Adrenal gland (tissue), 9 donors: ENCODE measurements at regions not wholly inside any gene's neighbourhood (a gene's known extent, or its start where the extent isn't known, plus 50 kb on each side); places are given as distances from the start of the nearest gene placed in this dataset.

Source experiments
- DNase-seq, 7 donors: peaks; one replicate each; pipeline ENCODE4 v3.0.0-alpha.2; 2019 to 2020
- H3K27ac ChIP-seq, 5 donors: fragments of 200-600 bp; sonication (generic) in 4 of 5; 1 replicate in 3 of 5; 2 replicates in 2 of 5; pipeline versions ENCODE4 v1.5.1 to v1.8.0; 2016 to 2020; ENCODE audit warnings: mild to moderate bottlenecking in 1 of 5
- H3K27me3 ChIP-seq: fragments of 200-600 bp; 2 replicates; pipeline ENCODE4 v1.8.0; 2021
- H3K36me3 ChIP-seq, 2 donors: fragments of 200-600 bp; replicated peaks in 1 of 2; 1 replicate in 1 of 2; 2 replicates in 1 of 2; pipeline versions ENCODE4 v1.5.1 to v1.8.0; 2018 to 2022
- H3K4me1 ChIP-seq, 2 donors: fragments of 200-600 bp; replicated peaks in 1 of 2; 1 replicate in 1 of 2; 2 replicates in 1 of 2; pipeline versions ENCODE4 v1.5.1 to v1.8.0; 2018 to 2021
- H3K4me3 ChIP-seq, 4 donors: fragments of 200-600 bp; sonication (generic) in 3 of 4; one replicate each; pipeline ENCODE4 v1.5.1; 2016 to 2018
- H3K9me3 ChIP-seq, 3 donors: fragments of 200-600 bp; sonication (generic) in 1 of 3; replicated peaks in 1 of 3; 1 replicate in 2 of 3; 2 replicates in 1 of 3; pipeline versions ENCODE4 v1.5.1 to v1.8.0; 2016 to 2021
- CTCF ChIP-seq, 6 experiments: fragments of 450-650 bp in 4 of 6; fragments of 200-600 bp in 2 of 6; sonication (generic) in 1 of 6; IDR thresholded peaks; 1 replicate in 5 of 6; 2 replicates in 1 of 6; pipeline versions ENCODE4 v1.5.1 to v1.8.0; 2016 to 2021; ENCODE audit warnings: antibody characterized with exemption in 6 of 6, mild to moderate bottlenecking in 2 of 6, moderate library complexity in 1 of 6
- POLR2A ChIP-seq, 2 donors: fragments of 450-650 bp; IDR thresholded peaks; one replicate each; pipeline ENCODE4 v1.6.1; 2017; ENCODE audit warnings: antibody characterized with exemption in 2 of 2, mild to moderate bottlenecking in 2 of 2, moderate library complexity in 1 of 2
- WGBS, 4 donors: extraction: QIAGEN DNeasy Blood & Tissue Kit in 2 of 4; methylation state at CpG; one replicate each; pipeline versions ENCODE4 v1.1.5 to v1.1.7; 2013 to 2017; 5-methylcytosine and 5-hydroxymethylcytosine counted together
- intact Hi-C, 2 donors: fragments of 100-400 bp; cut with DNase I; formaldehyde crosslinking; loops; one replicate each; pipeline versions ENCODE4 v1.14.1 to v1.15.0; 2022 to 2023
- donor health status: healthy with polysubstance abuse.
- donor health status: Bipolar disorder and iron deficiency.
- donor health status: DM: yes; HTN: yes; CAD: no.
- donor health status: DM: no; HTN: no; CAD: no.
- donor health status: DM: no; HTN: no; CAD: no.

- intact Hi-C loops = no loop called here
- Histone ChIP-seq H3K27ac (no peak overlapping the region), H3K4me3 (no peak overlapping the region), H3K4me1 (no peaks in the 10 kb centered on the region), H3K27me3 (no peaks in the 10 kb centered on the region), H3K36me3 (no peaks in the 10 kb centered on the region), H3K9me3 (peaks cover 0 to 6% (median 0%) of the 10 kb centered on the region in 3 donors)
- no peak for DNase-seq
- WGBS, 4 donors = 44 to 56% (median 53%) methylated on average over 3 of the region's 3 CpGs
- TF ChIP-seq POLR2A (IDR thresholded peaks at IDR 0.05) (no peak), CTCF (IDR thresholded peaks at IDR 0.05) (no peak)
These were observed 367.5 kb downstream of the CCSER2 start for GRCh38 chr10:84695902-84696301.

GRCh38 chr10:84696610-84697009 is 368.2 kb downstream of the CCSER2 start:
- Histone ChIP-seq H3K4me1 (no peaks in the 10 kb centered on the region), H3K9me3 (peaks cover 0 to 6% (median 0%) of the 10 kb centered on the region in 3 donors), H3K36me3 (no peaks in the 10 kb centered on the region), H3K4me3 (no peak overlapping the region), H3K27ac (no peak overlapping the region), H3K27me3 (no peaks in the 10 kb centered on the region)
- WGBS, 4 donors = 70 to 92% (median 79%) methylated on average over 3 of the region's 3 CpGs
- TF ChIP-seq CTCF (IDR thresholded peaks at IDR 0.05) (no peak), POLR2A (IDR thresholded peaks at IDR 0.05) (no peak)
- intact Hi-C loops = no loop called here
- DNase-seq = no peak

GRCh38 chr10:84698989-84699388 is 370.6 kb downstream of the CCSER2 start:
- 59 to 75% (median 69%) methylated on average over 1 of the region's 1 CpG for WGBS, 4 donors
- no peak for TF ChIP-seq CTCF (IDR thresholded peaks at IDR 0.05)
- TF ChIP-seq POLR2A (IDR thresholded peaks at IDR 0.05) = no peak
- no peaks in the 10 kb centered on the region for H3K9me3 ChIP-seq
- DNase-seq = no peak
- intact Hi-C loops = no loop called here
- no peaks in the 10 kb centered on the region for H3K4me1 ChIP-seq
- no peaks in the 10 kb centered on the region for H3K27me3 ChIP-seq
- no peaks in the 10 kb centered on the region for H3K36me3 ChIP-seq
- H3K27ac ChIP-seq = no peak overlapping the region
- no peak overlapping the region for H3K4me3 ChIP-seq

- no peaks in the 10 kb centered on the region for H3K36me3 ChIP-seq
- WGBS, 4 donors = 53 to 71% (median 63%) methylated on average over 4 of the region's 4 CpGs
- H3K4me1 ChIP-seq = no peaks in the 10 kb centered on the region
- TF ChIP-seq CTCF (IDR thresholded peaks at IDR 0.05) (no peak), POLR2A (IDR thresholded peaks at IDR 0.05) (no peak)
- H3K27me3 ChIP-seq = no peaks in the 10 kb centered on the region
- intact Hi-C loops = no loop called here
- no peak overlapping the region for H3K4me3 ChIP-seq
- no peaks in the 10 kb centered on the region for H3K9me3 ChIP-seq
- DNase-seq = no peak
- no peak overlapping the region for H3K27ac ChIP-seq
These were observed 372.4 kb downstream of the CCSER2 start for GRCh38 chr10:84700668-84701369.
